T-cell (primary cell): ENCODE measurements at regions not wholly inside any gene's neighbourhood (a gene's known extent, or its start where the extent isn't known, plus 50 kb on each side); places are given as distances from the start of the nearest gene placed in this dataset.

Experiments used
- ATAC-seq, 4 experiments: fragments of 200-7000 bp in 3 of 4; fragments of 150-1000 bp in 1 of 4; cut with Tn5 transposase; replicated peaks in 1 of 4; 1 replicate in 3 of 4; 2 replicates in 1 of 4; pipeline ENCODE4 v1.10.0; 2021; ENCODE audit warnings: moderate library complexity in 3 of 4, mild to moderate bottlenecking in 2 of 4, moderate number of reproducible peaks in 1 of 4
- CTCF ChIA-PET, 2 donors: fragments of 300-600 bp; sonication (Branson Sonifier 250); formaldehyde crosslinking; loops; one replicate each; lab custom pipeline; 2022; ENCODE audit warnings: antibody characterized with exemption in 2 of 2; lab: Charles Lee
- POLR2A ChIA-PET, 2 donors: fragments of 300-600 bp; sonication (Branson Sonifier 250); formaldehyde crosslinking; loops; one replicate each; lab custom pipeline; 2022; ENCODE audit warnings: antibody characterized with exemption in 2 of 2; lab: Charles Lee
- DNase-seq, 35 experiments: peaks; one replicate each; pipeline versions ENCODE4 v3.0.0 to v3.0.0-alpha.2; 2013 to 2023
- H3K27ac ChIP-seq: one replicate; pipeline ENCODE4 v1.5.1; 2013; ENCODE audit warnings: low read length
- H3K27me3 ChIP-seq, 2 experiments: replicated peaks in 1 of 2; 1 replicate in 1 of 2; 2 replicates in 1 of 2; pipeline versions ENCODE4 v1.6.1 to v1.7.0; 2013; ENCODE audit warnings: low read length in 1 of 2, mixed read lengths in 1 of 2; ENCODE audit not compliant: control insufficient read depth in 2 of 2, insufficient read depth in 2 of 2; ENCODE audit errors: extremely low read depth in 1 of 2
- H3K36me3 ChIP-seq, 2 donors: 1 replicate in 1 of 2; 2 replicates in 1 of 2; pipeline versions ENCODE4 v1.6.1 to v1.7.0; 2013; ENCODE audit warnings: low read length in 1 of 2; ENCODE audit not compliant: control insufficient read depth in 2 of 2, insufficient read depth in 1 of 2; ENCODE audit errors: extremely low read depth in 1 of 2
- H3K4me1 ChIP-seq, 2 experiments: 1 replicate in 1 of 2; 2 replicates in 1 of 2; pipeline versions ENCODE4 v1.6.1 to v1.7.0; 2013; ENCODE audit warnings: low read length in 2 of 2, mixed read lengths in 1 of 2; ENCODE audit not compliant: insufficient read depth in 2 of 2, control insufficient read depth in 1 of 2; ENCODE audit errors: extremely low read depth in 1 of 2
- H3K4me3 ChIP-seq, 2 donors: 1 replicate in 1 of 2; 2 replicates in 1 of 2; pipeline versions ENCODE4 v1.5.1 to v1.7.0; 2013; ENCODE audit warnings: mild to moderate bottlenecking in 2 of 2, low read length in 1 of 2, moderate library complexity in 1 of 2; ENCODE audit not compliant: control insufficient read depth in 1 of 2; ENCODE audit errors: extremely low read depth in 1 of 2
- H3K9me3 ChIP-seq: 2 replicates; pipeline ENCODE4 v1.7.0; 2013
- H3K27ac Mint-ChIP-seq, 2 donors: one replicate each; pipeline ENCODE4 v1.8.0; 2020 to 2021; ENCODE audit warnings: mild to moderate bottlenecking in 2 of 2, mixed read lengths in 2 of 2
- H3K27me3 Mint-ChIP-seq, 2 donors: one replicate each; pipeline ENCODE4 v1.8.0; 2021 to 2022; ENCODE audit warnings: mixed read lengths in 2 of 2
- H3K36me3 Mint-ChIP-seq: one replicate; pipeline ENCODE4 v1.8.0; 2021; ENCODE audit warnings: mixed read lengths
- H3K4me1 Mint-ChIP-seq, 3 donors: one replicate each; pipeline ENCODE4 v1.8.0; 2020 to 2022; ENCODE audit warnings: mixed read lengths in 3 of 3, mild to moderate bottlenecking in 1 of 3
- H3K4me3 Mint-ChIP-seq, 3 donors: one replicate each; pipeline ENCODE4 v1.8.0; 2020 to 2022; ENCODE audit warnings: mild to moderate bottlenecking in 3 of 3, mixed read lengths in 3 of 3, moderate library complexity in 3 of 3
- H3K9me3 Mint-ChIP-seq, 3 donors: one replicate each; pipeline ENCODE4 v1.8.0; 2020 to 2022; ENCODE audit warnings: mixed read lengths in 3 of 3
- WGBS: methylation state at CpG from one replicate; pipeline ENCODE4 v1.1.5; 2013; ENCODE audit warnings: missing lambda C conversion rate; ENCODE audit not compliant: insufficient coverage; 5-methylcytosine and 5-hydroxymethylcytosine counted together

DNA sequence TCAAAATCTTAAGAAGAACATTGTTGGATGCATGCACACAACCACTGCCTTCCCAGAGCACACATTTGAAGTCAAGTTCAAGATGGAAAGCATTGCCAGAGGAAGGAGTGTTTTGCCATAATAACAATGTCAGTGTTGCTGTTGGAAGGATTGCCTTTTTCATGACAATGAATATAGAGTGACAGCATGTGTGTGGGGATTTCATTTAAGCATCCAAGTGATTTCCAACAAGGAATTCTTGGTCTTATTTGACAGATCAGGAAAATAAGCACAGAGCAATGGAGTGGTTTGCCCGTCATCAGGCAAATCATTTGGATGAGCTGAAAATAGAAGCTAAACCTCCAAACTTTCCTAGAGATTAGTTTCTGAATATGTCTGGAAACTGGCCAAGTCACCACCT is 140.0 kb upstream of the RAI14 start:
- peaks cover 16 to 18% of the 10 kb centered on the region in 2 donors for H3K27me3 Mint-ChIP-seq
- Histone ChIP-seq H3K27ac (no peak overlapping the region), H3K4me3 (no peak overlapping the region), H3K9me3 (no peaks in the 10 kb centered on the region), H3K36me3 (no peaks in the 10 kb centered on the region), H3K4me1 (no peaks in the 10 kb centered on the region), H3K27me3 (peaks cover 0 to 2% of the 10 kb centered on the region in 2 experiments)
- ChIA-PET CTCF (no interaction called here), POLR2A (no interaction called here)
- no peak overlapping the region for H3K4me3 Mint-ChIP-seq
- ATAC-seq: no peak
- no peak for DNase-seq
- no peaks in the 10 kb centered on the region for H3K36me3 Mint-ChIP-seq
- H3K4me1 Mint-ChIP-seq: no peaks in the 10 kb centered on the region
- 100% methylated on average over 1 of the region's 1 CpG for WGBS
- H3K27ac Mint-ChIP-seq: no peak overlapping the region
- H3K9me3 Mint-ChIP-seq: no peaks in the 10 kb centered on the region

DNA sequence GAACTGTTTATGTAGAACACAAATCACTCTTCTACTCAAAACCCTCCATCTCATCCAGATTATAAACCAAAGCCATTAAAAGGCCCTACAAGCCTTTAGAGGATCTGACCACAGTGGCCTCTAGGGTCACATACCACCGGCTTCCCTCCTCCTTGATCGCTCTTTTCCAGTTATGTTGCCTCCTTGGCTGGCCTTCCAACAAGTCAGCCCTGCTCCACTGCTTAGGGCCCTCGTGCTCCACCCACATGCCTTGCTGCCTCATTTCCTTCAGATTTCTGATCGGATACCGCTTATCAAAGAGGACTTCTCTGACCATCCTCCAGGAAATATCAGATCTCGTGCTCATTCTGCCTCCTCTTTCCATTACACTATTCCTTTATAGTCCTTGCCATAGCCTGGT is 139.4 kb upstream of the RAI14 start:
- Histone ChIP-seq H3K4me3 (no peak overlapping the region), H3K4me1 (no peaks in the 10 kb centered on the region), H3K36me3 (no peaks in the 10 kb centered on the region), H3K27me3 (peaks cover 0 to 2% of the 10 kb centered on the region in 2 experiments), H3K9me3 (no peaks in the 10 kb centered on the region), H3K27ac (no peak overlapping the region)
- H3K36me3 Mint-ChIP-seq: no peaks in the 10 kb centered on the region
- WGBS: 85% methylated on average over 5 of the region's 6 CpGs
- POLR2A ChIA-PET: no interaction called here
- no peak overlapping the region for H3K27ac Mint-ChIP-seq
- H3K27me3 Mint-ChIP-seq: peaks cover 16 to 18% of the 10 kb centered on the region in 2 donors
- ATAC-seq (no peak), DNase-seq (no peak)
- H3K4me3 Mint-ChIP-seq: no peak overlapping the region
- H3K4me1 Mint-ChIP-seq: no peaks in the 10 kb centered on the region
- CTCF ChIA-PET: interaction anchor here in 1 of 2 donors (0.7 kb wide), 1 partner anchor 46 kb away, joined by 3 read pairs; no protein-coding TSS in a partner anchor
- no peaks in the 10 kb centered on the region for H3K9me3 Mint-ChIP-seq

DNA sequence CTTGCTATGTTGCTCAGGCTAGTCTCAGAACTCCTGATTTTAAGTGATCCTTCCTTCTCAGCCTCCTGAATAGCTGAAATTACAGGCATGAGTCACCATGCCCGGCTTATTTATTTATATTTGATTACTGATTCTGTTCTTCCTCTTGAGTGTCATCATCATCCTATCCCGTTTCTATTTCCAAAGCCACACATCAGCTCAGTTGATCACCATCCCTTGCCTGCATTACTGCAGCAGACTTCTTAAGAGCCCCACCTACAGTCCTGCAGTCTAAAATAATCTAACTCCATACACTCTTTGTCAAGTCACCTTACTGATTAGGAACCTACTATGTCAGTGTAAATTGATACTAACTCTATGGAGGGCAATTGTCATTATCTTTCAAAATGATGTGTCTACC is 138.9 kb upstream of the RAI14 start:
- WGBS: no CpG with 5 or more reads among the region's 2 CpGs
- H3K27ac ChIP-seq: no peak overlapping the region
- ATAC-seq (no peak), DNase-seq (no peak)
- ChIA-PET POLR2A (no interaction called here), CTCF (interaction anchor here in 1 of 2 donors (0.7 kb wide), 1 partner anchor 46 kb away, joined by 3 read pairs; no protein-coding TSS in a partner anchor)
- H3K27me3 Mint-ChIP-seq: peaks cover 16 to 18% of the 10 kb centered on the region in 2 donors
- H3K4me1 ChIP-seq: no peaks in the 10 kb centered on the region
- H3K4me3 ChIP-seq: no peak overlapping the region
- H3K4me1 Mint-ChIP-seq: no peaks in the 10 kb centered on the region
- H3K36me3 Mint-ChIP-seq: no peaks in the 10 kb centered on the region
- no peak overlapping the region for H3K27ac Mint-ChIP-seq
- H3K9me3 ChIP-seq: no peaks in the 10 kb centered on the region
- H3K4me3 Mint-ChIP-seq: no peak overlapping the region
- no peaks in the 10 kb centered on the region for H3K9me3 Mint-ChIP-seq
- peaks cover 0 to 2% of the 10 kb centered on the region in 2 experiments for H3K27me3 ChIP-seq
- H3K36me3 ChIP-seq: no peaks in the 10 kb centered on the region

DNA sequence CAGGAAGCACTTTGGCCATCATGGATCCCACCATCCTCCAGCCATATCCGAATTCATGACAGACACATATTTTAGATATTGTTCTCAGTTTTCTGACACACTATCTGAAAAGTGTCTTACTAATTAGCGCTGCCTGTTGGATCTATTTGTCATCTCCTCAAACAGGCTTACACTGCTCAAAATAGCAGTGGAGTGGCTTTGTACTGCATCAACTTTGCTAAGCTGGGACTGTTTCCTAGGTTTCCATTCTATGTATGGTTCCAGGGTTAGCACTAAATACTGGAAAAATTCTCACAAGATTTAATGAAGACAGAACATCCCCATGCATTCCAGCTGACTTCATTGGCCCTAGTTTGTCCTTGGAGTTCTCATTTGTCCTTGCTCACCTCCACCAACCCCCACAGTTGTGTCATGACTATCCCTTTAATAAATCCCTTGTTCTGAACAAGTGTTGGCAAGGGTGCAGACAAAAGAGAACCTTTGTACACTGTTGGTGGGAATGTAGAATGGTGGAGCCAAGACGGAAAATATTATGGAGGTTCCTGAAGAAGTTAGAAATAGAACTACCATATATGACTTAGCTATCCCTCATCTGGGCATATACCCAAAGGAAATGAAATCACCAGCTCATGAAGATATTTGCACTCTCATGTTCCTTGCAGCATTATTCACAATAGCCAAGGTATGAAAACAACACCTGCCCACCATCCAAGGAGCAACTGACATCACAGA is 136.5 kb upstream of the RAI14 start:
- Mint-ChIP-seq H3K27ac (no peak overlapping the region), H3K27me3 (peaks cover 15 to 18% of the 10 kb centered on the region in 2 donors), H3K9me3 (no peaks in the 10 kb centered on the region), H3K36me3 (no peaks in the 10 kb centered on the region), H3K4me1 (no peaks in the 10 kb centered on the region), H3K4me3 (no peak overlapping the region)
- DNase-seq (no peak), ATAC-seq (no peak)
- H3K4me1 ChIP-seq: no peaks in the 10 kb centered on the region
- 43% methylated on average over 1 of the region's 3 CpGs for WGBS
- POLR2A ChIA-PET: no interaction called here
- CTCF ChIA-PET: no interaction called here
- H3K27me3 ChIP-seq: peaks cover 0 to 2% of the 10 kb centered on the region in 2 experiments
- H3K4me3 ChIP-seq: no peak overlapping the region
- H3K27ac ChIP-seq: no peak overlapping the region
- H3K36me3 ChIP-seq: no peaks in the 10 kb centered on the region
- no peaks in the 10 kb centered on the region for H3K9me3 ChIP-seq

DNA sequence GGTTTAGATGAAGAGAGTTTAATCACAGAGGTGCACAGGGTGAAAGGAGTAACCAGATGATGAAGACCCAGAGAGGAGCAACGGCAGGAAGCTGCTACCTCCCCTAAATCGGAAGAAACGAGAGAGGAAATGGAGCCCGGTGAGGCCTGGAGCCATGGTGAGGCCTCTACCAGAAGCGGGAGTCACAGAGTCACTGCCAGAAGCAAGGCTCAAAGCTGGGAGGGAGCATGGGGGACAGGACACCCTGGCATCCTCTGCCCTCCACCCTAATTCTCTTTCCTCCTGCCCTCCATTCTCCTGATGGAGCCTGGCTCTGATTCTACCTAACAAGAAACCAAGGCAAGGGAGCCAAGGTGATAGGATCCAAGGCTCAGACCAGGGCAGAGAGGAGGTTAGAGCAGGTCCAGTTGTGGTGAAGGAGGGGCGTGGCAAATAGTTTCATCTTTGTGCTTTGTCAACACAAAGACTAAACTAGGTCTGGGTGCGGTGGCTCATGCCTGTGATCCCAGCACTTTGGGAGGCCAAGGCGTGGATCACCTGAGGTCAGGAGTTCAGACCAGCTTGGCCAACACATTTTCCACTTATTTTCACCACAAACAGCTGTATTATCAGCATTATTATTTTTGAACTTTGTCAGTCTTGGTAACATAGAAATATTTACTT is 134.4 kb upstream of the RAI14 start:
- Histone ChIP-seq H3K36me3 (no peaks in the 10 kb centered on the region), H3K4me3 (no peak overlapping the region), H3K9me3 (no peaks in the 10 kb centered on the region), H3K27me3 (no peaks in the 10 kb centered on the region), H3K27ac (no peak overlapping the region), H3K4me1 (no peaks in the 10 kb centered on the region)
- ChIA-PET CTCF (interaction anchor here in 1 of 2 donors (0.9 to 1.3 kb wide), 2 partner anchors 332 to 377 kb away, joined by 4 to 5 read pairs; no protein-coding TSS in a partner anchor), POLR2A (interaction anchor here in 1 of 2 donors (0.6 kb wide), 1 partner anchor 373 kb away, joined by 4 read pairs; no protein-coding TSS in a partner anchor)
- 74% methylated on average over 7 of the region's 8 CpGs for WGBS
- no peaks in the 10 kb centered on the region for H3K9me3 Mint-ChIP-seq
- no peak overlapping the region for H3K27ac Mint-ChIP-seq
- H3K36me3 Mint-ChIP-seq: no peaks in the 10 kb centered on the region
- no peak overlapping the region for H3K4me3 Mint-ChIP-seq
- no peak for DNase-seq
- ATAC-seq: no peak
- no peaks in the 10 kb centered on the region for H3K4me1 Mint-ChIP-seq
- peaks cover 11 to 13% of the 10 kb centered on the region in 2 donors for H3K27me3 Mint-ChIP-seq

DNA sequence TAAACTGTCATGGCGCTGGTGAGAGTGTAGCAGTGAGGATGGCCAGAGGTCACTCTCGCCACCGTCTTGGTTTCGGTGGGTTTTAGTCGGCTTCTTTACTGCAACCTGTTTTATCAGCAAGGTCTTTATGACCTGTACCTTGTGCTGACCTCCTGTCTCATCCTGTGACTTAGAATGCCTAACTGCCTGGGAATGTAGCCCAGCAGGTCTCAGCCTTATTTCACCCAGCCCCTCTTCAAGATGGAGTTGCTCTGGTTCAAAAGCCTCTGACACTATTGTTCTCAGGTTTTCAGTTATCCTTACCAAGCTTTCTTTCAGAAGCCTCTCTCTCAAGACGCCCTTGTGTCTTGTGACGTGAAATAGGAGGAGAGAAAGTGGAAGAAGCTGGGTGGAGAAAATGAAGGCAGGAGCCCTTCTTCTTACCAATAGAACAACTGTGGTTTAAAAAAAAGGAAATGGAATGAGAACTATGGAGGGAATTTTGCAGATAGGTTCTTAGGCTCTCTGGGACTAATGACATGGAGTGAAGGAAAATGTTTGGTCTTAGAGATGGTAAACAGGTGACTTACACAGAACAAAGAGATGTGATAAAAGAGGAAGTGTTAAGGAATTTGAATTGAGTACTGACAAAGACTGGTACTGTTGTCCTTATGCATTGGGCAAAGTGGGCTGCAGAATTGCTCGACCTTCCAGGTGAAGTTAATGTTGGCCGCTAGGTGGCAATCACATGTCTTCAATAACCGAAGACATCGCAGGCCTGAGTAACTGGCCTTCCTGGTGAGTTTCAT is 133.3 kb upstream of the RAI14 start:
- ChIA-PET CTCF (interaction anchor here (0.5 to 3.4 kb wide), 15 partner anchors 14 to 1745 kb away, joined by 3 to 29 read pairs (median 5); no protein-coding TSS in a partner anchor), POLR2A (no interaction called here)
- WGBS: 63% methylated on average over 6 of the region's 11 CpGs
- peak in 3 of 4 experiments; percentile 37 to 47 (median 45) for ATAC-seq
- Mint-ChIP-seq H3K36me3 (no peaks in the 10 kb centered on the region), H3K4me1 (no peaks in the 10 kb centered on the region), H3K9me3 (no peaks in the 10 kb centered on the region), H3K27me3 (peaks cover 6% of the 10 kb centered on the region in 2 donors), H3K27ac (no peak overlapping the region), H3K4me3 (no peak overlapping the region)
- H3K4me1 ChIP-seq: no peaks in the 10 kb centered on the region
- DNase-seq: peak in 30 of 35 experiments; percentile 7 to 72 (median 28)
- no peaks in the 10 kb centered on the region for H3K36me3 ChIP-seq
- no peak overlapping the region for H3K27ac ChIP-seq
- H3K4me3 ChIP-seq: no peak overlapping the region
- H3K9me3 ChIP-seq: no peaks in the 10 kb centered on the region
- H3K27me3 ChIP-seq: no peaks in the 10 kb centered on the region
